H9 (cell line): ENCODE measurements at regions not wholly inside any gene's neighbourhood (a gene's known extent, or its start where the extent isn't known, plus 50 kb on each side); places are given as distances from the start of the nearest gene placed in this dataset.

Experiments
- DNase-seq: peaks from one replicate; pipeline ENCODE4 v3.0.0-alpha.2; 2017
- H2AFZ ChIP-seq: one replicate; pipeline ENCODE4 v1.6.1; 2013; ENCODE audit warnings: mild to moderate bottlenecking, low read length, control low read depth, moderate library complexity
- H2AK5ac ChIP-seq: 2 replicates; pipeline ENCODE4 v1.6.1; 2013; ENCODE audit warnings: low read length, control low read depth, mixed read lengths; ENCODE audit not compliant: insufficient read length
- H2BK120ac ChIP-seq: one replicate; pipeline ENCODE4 v1.6.1; 2013; ENCODE audit warnings: low read depth, mild to moderate bottlenecking, low read length, control low read depth, inconsistent platforms; ENCODE audit not compliant: poor library complexity, severe bottlenecking
- H2BK12ac ChIP-seq: 2 replicates; pipeline ENCODE4 v1.6.1; 2013; ENCODE audit warnings: low read length, control low read depth, mixed read lengths, low read depth; ENCODE audit not compliant: insufficient read length
- H2BK15ac ChIP-seq: 2 replicates; pipeline ENCODE4 v1.6.1; 2013; ENCODE audit warnings: low read depth, low read length, control low read depth
- H2BK20ac ChIP-seq: one replicate; pipeline ENCODE4 v1.6.1; 2013; ENCODE audit warnings: low read depth, mild to moderate bottlenecking, low read length, control low read depth, inconsistent platforms; ENCODE audit not compliant: poor library complexity, severe bottlenecking
- H2BK5ac ChIP-seq: 2 replicates; pipeline ENCODE4 v1.6.1; 2013; ENCODE audit warnings: low read length, control low read depth, mixed read lengths; ENCODE audit not compliant: insufficient read length
- H3K14ac ChIP-seq: 2 replicates; pipeline ENCODE4 v1.6.1; 2013; ENCODE audit warnings: low read length, control low read depth; ENCODE audit not compliant: insufficient read depth
- H3K18ac ChIP-seq: 2 replicates; pipeline ENCODE4 v1.6.1; 2013; ENCODE audit warnings: low read depth, mild to moderate bottlenecking, mixed read lengths, low read length, control low read depth; ENCODE audit not compliant: insufficient read length
- H3K23ac ChIP-seq: 2 replicates; pipeline ENCODE4 v1.6.1; 2013; ENCODE audit warnings: low read length, control low read depth, mixed read lengths, low read depth; ENCODE audit not compliant: insufficient read length
- H3K23me2 ChIP-seq: 2 replicates; pipeline ENCODE4 v1.6.1; 2013; ENCODE audit warnings: low read depth, mild to moderate bottlenecking, mixed read lengths, low read length, control low read depth; ENCODE audit not compliant: insufficient read length, poor library complexity, severe bottlenecking
- H3K27ac ChIP-seq: 2 replicates; pipeline ENCODE4 v1.5.1; 2013; ENCODE audit warnings: low read length, control low read depth, mixed read lengths, low read depth; ENCODE audit not compliant: insufficient read length
- H3K27me3 ChIP-seq: 2 replicates; pipeline ENCODE4 v1.6.1; 2013; ENCODE audit warnings: low read length, control low read depth, inconsistent platforms; ENCODE audit not compliant: insufficient read depth
- H3K4ac ChIP-seq: 2 replicates; pipeline ENCODE4 v1.6.1; 2013; ENCODE audit warnings: low read depth, mild to moderate bottlenecking, control low read depth, inconsistent platforms, low read length, moderate library complexity
- H3K4me1 ChIP-seq: 2 replicates; pipeline ENCODE4 v1.6.1; 2013; ENCODE audit warnings: low read length, control low read depth, inconsistent platforms; ENCODE audit not compliant: insufficient read depth
- H3K4me2 ChIP-seq: 2 replicates; pipeline ENCODE4 v1.6.1; 2013; ENCODE audit warnings: low read length, control low read depth, mixed read lengths; ENCODE audit not compliant: insufficient read length, insufficient read depth
- H3K56ac ChIP-seq: 2 replicates; pipeline ENCODE4 v1.6.1; 2013; ENCODE audit warnings: low read depth, mild to moderate bottlenecking, mixed read lengths, low read length, control low read depth; ENCODE audit not compliant: insufficient read length
- H3K79me1 ChIP-seq: 2 replicates; pipeline ENCODE4 v1.6.1; 2013; ENCODE audit warnings: low read depth, mild to moderate bottlenecking, moderate library complexity, low read length, control low read depth, inconsistent platforms; ENCODE audit not compliant: insufficient read depth, poor library complexity, severe bottlenecking
- H3K79me2 ChIP-seq: 2 replicates; pipeline ENCODE4 v1.6.1; 2013; ENCODE audit warnings: low read length, control low read depth, inconsistent platforms; ENCODE audit not compliant: insufficient read depth
- H3K9ac ChIP-seq: 2 replicates; pipeline ENCODE4 v1.6.1; 2013; ENCODE audit warnings: low read length, control low read depth, mixed read lengths; ENCODE audit not compliant: insufficient read length; ENCODE audit errors: extremely low read depth
- H3K9me3 ChIP-seq: one replicate; pipeline ENCODE4 v1.6.1; 2013; ENCODE audit warnings: low read depth, low read length, inconsistent platforms; ENCODE audit not compliant: control insufficient read depth
- H3T11ph ChIP-seq: one replicate; pipeline ENCODE4 v1.6.1; 2013; ENCODE audit warnings: mild to moderate bottlenecking, low read length, control low read depth, inconsistent platforms
- H4K20me1 ChIP-seq: one replicate; pipeline ENCODE4 v1.6.1; 2013; ENCODE audit not compliant: control insufficient read depth, insufficient read length, insufficient read depth
- H4K5ac ChIP-seq: 2 replicates; pipeline ENCODE4 v1.6.1; 2013; ENCODE audit warnings: low read depth, mild to moderate bottlenecking, mixed read lengths, low read length, control low read depth; ENCODE audit not compliant: insufficient read length
- H4K8ac ChIP-seq: replicated peaks from 2 replicates; pipeline ENCODE4 v1.6.1; 2013; ENCODE audit warnings: low read length, control low read depth, mixed read lengths, low read depth; ENCODE audit not compliant: insufficient read length
- H4K91ac ChIP-seq: 2 replicates; pipeline ENCODE4 v1.6.1; 2013; ENCODE audit warnings: low read depth, mild to moderate bottlenecking, moderate library complexity, mixed read lengths, low read length, control low read depth; ENCODE audit not compliant: insufficient read length
- H3K27ac Mint-ChIP-seq, 3 experiments: 2 replicates in 2 of 3; 3 replicates in 1 of 3; pipeline ENCODE4 v1.8.0; 2020 to 2021; ENCODE audit warnings: mixed read lengths in 3 of 3, mild to moderate bottlenecking in 1 of 3, moderate library complexity in 1 of 3
- H3K27me3 Mint-ChIP-seq: 2 replicates; pipeline ENCODE4 v1.8.0; 2021; ENCODE audit warnings: low read depth, mild to moderate bottlenecking, moderate library complexity, mixed read lengths
- H3K36me3 Mint-ChIP-seq, 3 experiments: 2 replicates in 2 of 3; 3 replicates in 1 of 3; pipeline ENCODE4 v1.8.0; 2020 to 2021; ENCODE audit warnings: low read depth in 3 of 3, mixed read lengths in 3 of 3; ENCODE audit not compliant: insufficient read depth in 1 of 3
- H3K4me1 Mint-ChIP-seq, 2 experiments: 2 replicates each; pipeline ENCODE4 v1.8.0; 2020; ENCODE audit warnings: mixed read lengths in 2 of 2
- H3K4me3 Mint-ChIP-seq, 2 experiments: 2 replicates in 1 of 2; 3 replicates in 1 of 2; pipeline ENCODE4 v1.8.0; 2020 to 2021; ENCODE audit warnings: mild to moderate bottlenecking in 2 of 2, mixed read lengths in 2 of 2, moderate library complexity in 1 of 2
- H3K9me3 Mint-ChIP-seq, 2 experiments: 2 replicates in 1 of 2; 3 replicates in 1 of 2; pipeline ENCODE4 v1.8.0; 2020; ENCODE audit warnings: mild to moderate bottlenecking in 2 of 2, mixed read lengths in 2 of 2, moderate library complexity in 1 of 2
- CTCF ChIP-seq: fragments of 200-600 bp; sonication (generic); conservative IDR thresholded peaks from 3 replicates; pipeline ENCODE4 v1.8.0; 2021; ENCODE audit warnings: antibody characterized with exemption, mild to moderate bottlenecking

- Histone ChIP-seq H2BK15ac (no peak overlapping the region), H3K4ac (no peak overlapping the region), H3T11ph (no peak overlapping the region), H4K5ac (no peak overlapping the region), H2BK12ac (no peak overlapping the region), H2AK5ac (no peak overlapping the region), H4K20me1 (no peaks in the 10 kb centered on the region), H3K23ac (no peak overlapping the region), H3K9me3 (peaks cover 10% of the 10 kb centered on the region), H3K79me2 (no peaks in the 10 kb centered on the region), H3K9ac (no peak overlapping the region), H2BK120ac (no peak overlapping the region), H4K8ac (no peak overlapping the region), H2BK5ac (no peak overlapping the region), H3K14ac (no peak overlapping the region), H3K4me2 (peak overlapping the region; percentile 25), H3K27ac (no peak overlapping the region), H3K4me1 (peaks cover 3% of the 10 kb centered on the region), H3K18ac (no peak overlapping the region), H3K56ac (no peak overlapping the region), H4K91ac (no peak overlapping the region), H3K27me3 (no peaks in the 10 kb centered on the region), H3K79me1 (no peaks in the 10 kb centered on the region), H2AFZ (no peak overlapping the region), H3K23me2 (peaks cover 3% of the 10 kb centered on the region), H2BK20ac (no peak overlapping the region)
- DNase-seq, result peak; percentile 36
- Mint-ChIP-seq H3K4me1 (peaks cover 25 to 30% of the 10 kb centered on the region in 2 experiments), H3K9me3 (peaks cover 22 to 33% of the 10 kb centered on the region in 2 experiments), H3K4me3 (peak overlapping the region in 1 of 2 experiments; percentile 25; a peak in 1 of 5 replicates), H3K27me3 (no peaks in the 10 kb centered on the region), H3K36me3 (peaks cover 15 to 32% (median 25%) of the 10 kb centered on the region in 3 experiments; a peak in 6 of 7 replicates), H3K27ac (peak overlapping the region in 2 of 3 experiments; percentile 78 to 89; a peak in 2 of 7 replicates)
- TF ChIP-seq CTCF, result no peak
These were observed 447.4 kb downstream of the GABRB3 start for GRCh38 chr15:26325495-26325894.
